ENCODE measurements at regions not wholly inside any gene's neighbourhood (a gene's known extent, or its start where the extent isn't known, plus 50 kb on each side); places are given as distances from the start of the nearest gene placed in this dataset.
"Not testable (repeated sequence)": the region's sequence is repeated elsewhere in the genome, so short reads cannot be mapped to it uniquely, and the experiment has no call there.

- no peak for DNase-seq (ENCODE audit: low read depth)
Measured at GRCh38 chr4:13902146-13902545, 274.6 kb upstream of the BOD1L1 start.

- DNase-seq (ENCODE audit: low read depth) = no peak
Measured at GRCh38 chr4:13903061-13903460, 275.5 kb upstream of the BOD1L1 start.

DNA sequence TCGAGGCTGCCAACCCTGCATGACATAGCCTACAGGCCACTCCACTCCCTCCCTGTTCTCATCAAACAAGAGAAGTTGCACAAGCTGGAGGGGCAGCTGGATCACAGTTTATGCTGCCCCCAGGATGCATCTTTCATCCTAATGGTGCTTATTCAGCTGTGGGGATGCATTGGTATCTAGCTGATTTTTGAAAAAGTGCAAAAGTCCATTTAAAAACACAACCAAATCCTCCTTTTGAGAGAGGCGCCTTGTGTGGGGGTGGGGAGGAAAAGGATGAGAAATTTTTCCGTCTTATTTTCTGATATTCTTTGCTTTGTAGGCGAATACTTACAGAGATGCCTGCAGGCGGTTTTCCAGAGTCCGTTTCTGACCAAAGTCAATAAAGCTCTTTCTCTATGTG lies 276.4 kb upstream of the BOD1L1 start:
- no peak for DNase-seq (ENCODE audit: low read depth)

- DNase-seq (ENCODE audit: low read depth) = no peak
Measured at GRCh38 chr4:13905543-13905942, 278.0 kb upstream of the BOD1L1 start.

- no peak for DNase-seq (ENCODE audit: low read depth)
Measured at GRCh38 chr4:13906727-13907126, 279.2 kb upstream of the BOD1L1 start.

- peak; percentile 87 for DNase-seq (ENCODE audit: low read depth)
Measured at GRCh38 chr4:13907255-13907751, 279.8 kb upstream of the BOD1L1 start.

DNA sequence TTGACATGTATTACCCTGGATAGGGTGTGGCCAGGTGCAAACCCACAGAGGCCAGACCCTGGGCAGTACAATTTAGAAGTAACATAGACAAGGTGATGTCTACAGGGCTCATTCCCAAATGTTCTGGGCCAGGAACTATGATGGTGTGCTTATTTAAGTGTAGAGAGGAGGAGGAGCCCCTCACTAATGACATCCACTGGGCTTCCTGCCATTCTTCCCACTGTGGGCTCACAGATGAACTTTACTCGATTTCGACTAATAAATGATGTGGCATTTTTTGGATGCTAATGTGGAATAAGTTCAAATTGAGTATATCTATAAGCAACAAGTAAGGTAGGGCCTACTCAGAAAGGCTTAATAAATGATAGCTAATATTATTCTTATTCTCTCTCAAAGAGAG lies 280.9 kb upstream of the BOD1L1 start:
- DNase-seq (ENCODE audit: low read depth) = no peak

DNA sequence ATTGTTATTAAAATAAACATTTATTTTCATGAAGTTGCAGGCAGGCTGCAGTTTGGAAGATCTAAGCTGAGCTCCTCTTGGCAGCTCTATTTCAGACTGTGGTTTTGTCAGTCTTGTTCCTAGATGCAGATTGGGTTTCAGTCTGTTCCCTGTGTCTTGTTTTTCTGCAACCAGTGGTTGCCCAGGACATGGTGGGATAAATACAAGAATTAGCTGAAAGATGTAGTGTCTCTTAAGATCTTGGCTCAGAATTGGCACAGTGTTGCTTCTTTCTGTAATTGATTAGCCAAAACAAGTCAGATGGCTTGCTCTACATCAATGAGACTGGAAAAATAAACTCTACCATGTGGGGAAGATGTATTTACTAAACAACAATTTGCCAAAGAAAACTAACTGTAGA lies 283.0 kb upstream of the BOD1L1 start:
- no peak for DNase-seq (ENCODE audit: low read depth)

- no peak for DNase-seq (ENCODE audit: low read depth)
Measured at GRCh38 chr4:13911256-13911655, 283.7 kb upstream of the BOD1L1 start.

GRCh38 chr4:13912436-13912925 lies 285.0 kb upstream of the BOD1L1 start:
- no peak for DNase-seq (ENCODE audit: low read depth)

DNA sequence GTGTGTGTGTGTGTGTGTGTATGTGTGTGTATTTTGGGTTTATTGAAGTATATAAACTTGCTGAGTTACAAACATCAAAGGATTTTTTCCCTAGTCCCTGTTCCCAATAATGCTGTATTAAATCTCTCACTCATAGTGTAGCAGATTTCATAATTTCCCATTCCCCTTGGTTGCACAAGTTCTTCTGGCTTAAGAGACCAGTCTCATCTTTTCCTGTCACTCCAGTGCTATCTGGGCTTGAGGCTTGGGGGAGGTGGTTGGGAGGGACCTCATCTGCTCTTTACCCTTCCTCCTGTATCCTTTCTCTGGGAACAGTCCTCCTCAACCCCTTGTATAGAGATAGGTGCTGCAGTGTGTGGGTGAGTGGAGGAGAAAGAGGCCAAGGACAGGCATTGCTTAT lies 285.4 kb upstream of the BOD1L1 start:
- no peak for DNase-seq (ENCODE audit: low read depth)

- no peak for DNase-seq (ENCODE audit: low read depth)
Measured at GRCh38 chr4:13917015-13917414, 289.5 kb upstream of the BOD1L1 start.

DNA sequence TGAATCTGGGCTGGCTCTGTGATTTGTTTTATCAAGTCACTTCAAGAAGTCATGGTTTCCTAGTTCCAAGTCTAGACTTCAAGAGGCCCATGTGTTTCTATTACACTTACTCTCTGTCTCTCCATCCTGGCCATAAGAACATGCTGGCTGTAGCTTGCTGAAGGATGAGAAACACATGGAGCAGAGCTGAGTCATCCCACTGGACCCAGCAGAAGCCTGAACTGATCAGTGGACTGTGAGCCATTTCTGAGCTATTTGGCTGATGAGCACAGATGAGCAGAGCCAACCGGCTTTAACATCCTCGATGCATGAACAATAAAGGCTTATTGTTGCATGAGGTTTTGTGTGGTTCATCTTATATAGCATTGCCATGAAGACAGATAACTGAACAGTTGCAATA lies 290.6 kb upstream of the BOD1L1 start:
- DNase-seq (ENCODE audit: low read depth) = peak; percentile 87

- no peak for DNase-seq (ENCODE audit: low read depth)
Measured at GRCh38 chr4:13918991-13919441, 291.5 kb upstream of the BOD1L1 start.

- DNase-seq (ENCODE audit: low read depth) = no peak
Measured at GRCh38 chr4:13920111-13920875, 292.8 kb upstream of the BOD1L1 start.

DNA sequence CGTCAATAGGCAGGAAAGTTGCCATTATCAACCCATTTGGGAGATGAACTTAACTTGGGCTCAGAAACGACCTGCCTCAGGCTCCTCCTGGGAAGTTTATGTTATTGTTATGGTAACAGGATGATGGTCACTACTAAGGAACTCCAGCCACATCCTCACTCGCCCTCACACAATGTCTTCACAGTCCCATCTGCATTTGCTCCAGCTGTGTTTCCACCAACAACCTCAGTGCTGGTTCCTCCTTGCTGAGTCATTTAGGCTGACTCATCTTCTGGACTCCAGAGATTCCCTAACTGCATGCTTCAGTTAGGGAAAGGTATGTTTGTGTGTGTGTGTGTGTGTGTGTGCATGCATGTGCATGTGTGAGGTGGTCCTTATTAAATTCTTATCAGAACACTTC lies 293.4 kb upstream of the BOD1L1 start:
- peak; percentile 96 for DNase-seq (ENCODE audit: low read depth)

DNA sequence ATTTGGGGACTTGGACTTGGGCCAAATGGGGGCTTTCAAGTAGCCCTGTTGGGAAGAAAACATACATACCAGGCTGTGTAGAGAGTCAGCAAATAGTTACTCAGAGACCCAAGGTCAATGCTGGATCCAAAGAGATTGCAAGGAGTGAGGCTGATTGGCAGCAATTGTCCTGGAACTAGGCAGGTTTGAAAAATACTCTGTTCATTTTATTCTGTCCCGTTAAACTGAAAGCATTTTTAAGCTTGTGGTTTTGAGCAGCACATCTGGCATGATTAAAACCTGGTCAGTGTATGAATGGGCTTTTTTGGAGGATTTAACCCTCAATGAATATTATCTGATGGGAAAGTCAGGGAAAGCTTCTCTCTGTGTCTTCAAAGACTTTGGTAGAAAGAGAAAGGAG lies 294.3 kb upstream of the BOD1L1 start:
- DNase-seq (ENCODE audit: low read depth) = no peak

DNA sequence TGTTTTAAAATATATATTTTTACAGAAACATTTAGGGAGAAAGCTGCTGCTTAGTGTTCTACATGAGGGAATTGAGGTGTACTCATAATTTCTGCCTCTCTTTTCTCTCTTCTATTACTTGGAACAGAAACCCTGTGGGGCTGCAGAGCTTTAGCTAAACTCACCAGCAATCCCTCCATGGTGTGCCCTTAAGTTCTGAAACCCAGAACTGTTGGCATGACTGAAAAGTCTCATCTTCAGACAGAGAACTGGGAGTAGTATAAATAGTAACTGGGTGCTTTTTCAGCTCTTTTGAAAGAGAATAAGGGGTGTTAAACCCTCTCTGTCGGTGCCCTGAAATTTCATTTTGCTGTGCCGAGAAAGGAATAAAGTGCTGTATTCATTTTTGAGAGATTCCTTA lies 294.9 kb upstream of the BOD1L1 start:
- DNase-seq (ENCODE audit: low read depth) = no peak

DNA sequence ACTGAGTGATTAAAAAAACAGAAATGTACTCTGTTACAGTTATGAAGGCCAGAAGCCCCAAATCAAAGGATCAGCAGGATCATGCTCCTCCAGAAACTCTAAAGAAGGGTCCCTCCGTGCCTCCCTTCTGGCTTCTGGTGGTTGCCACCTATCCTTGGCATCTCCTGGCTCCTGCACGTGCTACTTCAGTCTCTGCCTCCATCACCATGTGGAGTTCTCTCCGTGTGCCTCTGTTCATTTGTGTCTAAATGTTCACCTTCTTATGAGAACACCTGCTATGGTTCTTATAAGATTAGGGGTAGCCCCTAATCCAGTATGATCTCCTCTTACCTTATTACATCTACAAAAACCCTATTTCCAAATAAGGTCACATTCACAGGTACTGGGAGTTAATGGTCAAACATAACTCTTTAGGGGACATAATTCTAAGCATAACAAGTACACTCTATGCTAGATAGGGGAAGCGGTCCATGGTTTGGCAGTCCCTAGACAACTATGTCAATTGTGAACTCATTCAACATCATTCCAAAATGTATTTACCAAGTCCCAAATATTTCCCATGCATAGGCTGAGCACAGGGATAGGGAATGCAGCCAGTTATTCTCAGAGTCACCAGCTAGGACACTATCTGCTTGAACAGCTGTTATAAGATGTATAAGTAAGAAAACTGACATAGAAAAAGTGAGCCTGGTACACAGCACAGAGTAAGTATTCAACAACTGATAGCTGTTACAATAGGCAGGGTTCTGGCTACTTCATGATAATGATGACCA lies 295.5 kb upstream of the BOD1L1 start:
- DNase-seq (ENCODE audit: low read depth) = no peak

DNA sequence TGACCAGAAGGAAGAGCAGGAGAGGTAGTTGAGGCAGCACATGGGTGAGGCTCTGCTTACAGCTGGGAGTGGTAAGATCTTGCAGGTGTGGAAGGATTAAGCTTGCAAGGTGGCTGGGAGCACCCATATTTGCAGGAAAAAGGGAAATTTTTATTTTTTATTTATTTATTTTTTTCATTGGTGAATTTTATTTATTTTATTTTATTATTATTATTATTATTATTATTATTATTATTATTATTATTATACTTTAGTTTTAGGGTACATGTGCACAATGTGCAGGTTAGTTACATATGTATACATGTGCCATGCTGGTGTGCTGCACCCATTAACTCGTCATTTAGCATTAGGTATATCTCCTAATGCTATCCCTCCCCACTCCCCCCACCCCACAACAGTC lies 297.4 kb upstream of the BOD1L1 start:
- not testable (repeated sequence) for DNase-seq (ENCODE audit: low read depth)

DNA sequence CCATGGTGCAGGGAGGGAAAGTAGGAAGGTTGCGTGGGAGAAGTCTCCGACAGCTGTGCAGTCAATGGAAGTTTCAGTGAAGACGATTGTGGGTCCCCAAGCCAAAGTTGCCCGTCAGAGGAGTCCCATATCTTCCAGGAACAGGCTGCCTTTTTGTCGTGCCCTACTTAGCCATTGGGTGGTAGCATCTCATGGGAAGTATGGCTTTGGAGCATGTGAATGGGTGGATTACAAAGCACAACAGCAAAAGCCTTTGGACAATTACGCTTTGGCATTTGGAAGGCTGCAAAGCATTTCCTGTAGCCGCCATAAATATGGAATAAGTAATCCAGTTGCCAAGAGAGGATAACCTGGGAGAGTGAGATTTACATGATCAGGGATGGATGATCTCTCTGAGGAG lies 300.7 kb upstream of the BOD1L1 start:
- DNase-seq (ENCODE audit: low read depth) = no peak

DNA sequence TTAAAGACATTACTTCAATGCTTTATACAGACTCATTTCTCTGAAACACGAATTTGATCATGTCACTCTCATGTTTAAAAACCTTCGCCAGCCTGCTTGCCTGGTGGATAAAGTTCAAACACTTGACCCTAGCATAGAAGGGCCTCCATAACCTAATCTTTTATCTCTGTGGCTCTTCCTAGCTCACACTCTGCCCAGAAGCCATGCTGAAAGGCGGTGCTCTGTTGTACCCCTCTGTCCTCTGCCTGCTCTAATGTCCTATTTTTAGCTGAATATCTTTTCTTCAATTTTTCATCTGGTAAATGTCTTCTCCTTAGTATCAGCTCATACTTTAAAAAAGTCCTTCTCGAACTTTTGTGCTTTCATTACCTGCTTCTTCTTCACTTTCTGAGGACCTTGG lies 302.6 kb upstream of the BOD1L1 start:
- DNase-seq (ENCODE audit: low read depth) = no peak

DNA sequence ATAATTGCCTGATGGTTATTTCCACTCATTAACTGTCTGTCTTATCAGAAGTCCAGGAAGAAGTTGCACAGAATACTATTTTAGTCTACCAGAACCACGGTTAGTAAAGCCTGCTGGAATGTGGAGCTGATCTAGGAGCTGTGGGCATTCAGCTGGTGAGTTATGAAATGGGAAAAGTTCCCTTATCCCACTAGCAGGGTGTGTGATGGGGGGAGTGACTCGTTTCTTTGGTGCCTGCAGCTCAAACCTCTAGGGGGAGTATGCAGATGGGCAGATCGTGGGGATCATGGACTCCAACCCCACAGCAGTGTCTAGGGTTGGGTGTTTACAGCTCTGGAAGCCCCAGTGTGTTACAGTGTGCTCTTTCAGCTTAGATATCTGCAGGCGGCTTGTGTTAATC lies 305.7 kb upstream of the BOD1L1 start:
- no peak for DNase-seq (ENCODE audit: low read depth)
